H9 (cell line): ENCODE measurements at regions not wholly inside any gene's neighbourhood (a gene's known extent, or its start where the extent isn't known, plus 50 kb on each side); places are given as distances from the start of the nearest gene placed in this dataset.

ENCODE experiments used
- DNase-seq: peaks from one replicate; pipeline ENCODE4 v3.0.0-alpha.2; 2017
- H2AFZ ChIP-seq: one replicate; pipeline ENCODE4 v1.6.1; 2013; ENCODE audit warnings: mild to moderate bottlenecking, low read length, control low read depth, moderate library complexity
- H2AK5ac ChIP-seq: 2 replicates; pipeline ENCODE4 v1.6.1; 2013; ENCODE audit warnings: low read length, control low read depth, mixed read lengths; ENCODE audit not compliant: insufficient read length
- H2BK120ac ChIP-seq: one replicate; pipeline ENCODE4 v1.6.1; 2013; ENCODE audit warnings: low read depth, mild to moderate bottlenecking, low read length, control low read depth, inconsistent platforms; ENCODE audit not compliant: poor library complexity, severe bottlenecking
- H2BK12ac ChIP-seq: 2 replicates; pipeline ENCODE4 v1.6.1; 2013; ENCODE audit warnings: low read length, control low read depth, mixed read lengths, low read depth; ENCODE audit not compliant: insufficient read length
- H2BK15ac ChIP-seq: 2 replicates; pipeline ENCODE4 v1.6.1; 2013; ENCODE audit warnings: low read depth, low read length, control low read depth
- H2BK20ac ChIP-seq: one replicate; pipeline ENCODE4 v1.6.1; 2013; ENCODE audit warnings: low read depth, mild to moderate bottlenecking, low read length, control low read depth, inconsistent platforms; ENCODE audit not compliant: poor library complexity, severe bottlenecking
- H2BK5ac ChIP-seq: 2 replicates; pipeline ENCODE4 v1.6.1; 2013; ENCODE audit warnings: low read length, control low read depth, mixed read lengths; ENCODE audit not compliant: insufficient read length
- H3K14ac ChIP-seq: 2 replicates; pipeline ENCODE4 v1.6.1; 2013; ENCODE audit warnings: low read length, control low read depth; ENCODE audit not compliant: insufficient read depth
- H3K18ac ChIP-seq: 2 replicates; pipeline ENCODE4 v1.6.1; 2013; ENCODE audit warnings: low read depth, mild to moderate bottlenecking, mixed read lengths, low read length, control low read depth; ENCODE audit not compliant: insufficient read length
- H3K23ac ChIP-seq: 2 replicates; pipeline ENCODE4 v1.6.1; 2013; ENCODE audit warnings: low read length, control low read depth, mixed read lengths, low read depth; ENCODE audit not compliant: insufficient read length
- H3K23me2 ChIP-seq: 2 replicates; pipeline ENCODE4 v1.6.1; 2013; ENCODE audit warnings: low read depth, mild to moderate bottlenecking, mixed read lengths, low read length, control low read depth; ENCODE audit not compliant: insufficient read length, poor library complexity, severe bottlenecking
- H3K27ac ChIP-seq: 2 replicates; pipeline ENCODE4 v1.5.1; 2013; ENCODE audit warnings: low read length, control low read depth, mixed read lengths, low read depth; ENCODE audit not compliant: insufficient read length
- H3K27me3 ChIP-seq: 2 replicates; pipeline ENCODE4 v1.6.1; 2013; ENCODE audit warnings: low read length, control low read depth, inconsistent platforms; ENCODE audit not compliant: insufficient read depth
- H3K4ac ChIP-seq: 2 replicates; pipeline ENCODE4 v1.6.1; 2013; ENCODE audit warnings: low read depth, mild to moderate bottlenecking, control low read depth, inconsistent platforms, low read length, moderate library complexity
- H3K4me1 ChIP-seq: 2 replicates; pipeline ENCODE4 v1.6.1; 2013; ENCODE audit warnings: low read length, control low read depth, inconsistent platforms; ENCODE audit not compliant: insufficient read depth
- H3K4me2 ChIP-seq: 2 replicates; pipeline ENCODE4 v1.6.1; 2013; ENCODE audit warnings: low read length, control low read depth, mixed read lengths; ENCODE audit not compliant: insufficient read length, insufficient read depth
- H3K56ac ChIP-seq: 2 replicates; pipeline ENCODE4 v1.6.1; 2013; ENCODE audit warnings: low read depth, mild to moderate bottlenecking, mixed read lengths, low read length, control low read depth; ENCODE audit not compliant: insufficient read length
- H3K79me1 ChIP-seq: 2 replicates; pipeline ENCODE4 v1.6.1; 2013; ENCODE audit warnings: low read depth, mild to moderate bottlenecking, moderate library complexity, low read length, control low read depth, inconsistent platforms; ENCODE audit not compliant: insufficient read depth, poor library complexity, severe bottlenecking
- H3K79me2 ChIP-seq: 2 replicates; pipeline ENCODE4 v1.6.1; 2013; ENCODE audit warnings: low read length, control low read depth, inconsistent platforms; ENCODE audit not compliant: insufficient read depth
- H3K9ac ChIP-seq: 2 replicates; pipeline ENCODE4 v1.6.1; 2013; ENCODE audit warnings: low read length, control low read depth, mixed read lengths; ENCODE audit not compliant: insufficient read length; ENCODE audit errors: extremely low read depth
- H3K9me3 ChIP-seq: one replicate; pipeline ENCODE4 v1.6.1; 2013; ENCODE audit warnings: low read depth, low read length, inconsistent platforms; ENCODE audit not compliant: control insufficient read depth
- H3T11ph ChIP-seq: one replicate; pipeline ENCODE4 v1.6.1; 2013; ENCODE audit warnings: mild to moderate bottlenecking, low read length, control low read depth, inconsistent platforms
- H4K20me1 ChIP-seq: one replicate; pipeline ENCODE4 v1.6.1; 2013; ENCODE audit not compliant: control insufficient read depth, insufficient read length, insufficient read depth
- H4K5ac ChIP-seq: 2 replicates; pipeline ENCODE4 v1.6.1; 2013; ENCODE audit warnings: low read depth, mild to moderate bottlenecking, mixed read lengths, low read length, control low read depth; ENCODE audit not compliant: insufficient read length
- H4K8ac ChIP-seq: replicated peaks from 2 replicates; pipeline ENCODE4 v1.6.1; 2013; ENCODE audit warnings: low read length, control low read depth, mixed read lengths, low read depth; ENCODE audit not compliant: insufficient read length
- H4K91ac ChIP-seq: 2 replicates; pipeline ENCODE4 v1.6.1; 2013; ENCODE audit warnings: low read depth, mild to moderate bottlenecking, moderate library complexity, mixed read lengths, low read length, control low read depth; ENCODE audit not compliant: insufficient read length
- H3K27ac Mint-ChIP-seq, 3 experiments: 2 replicates in 2 of 3; 3 replicates in 1 of 3; pipeline ENCODE4 v1.8.0; 2020 to 2021; ENCODE audit warnings: mixed read lengths in 3 of 3, mild to moderate bottlenecking in 1 of 3, moderate library complexity in 1 of 3
- H3K27me3 Mint-ChIP-seq: 2 replicates; pipeline ENCODE4 v1.8.0; 2021; ENCODE audit warnings: low read depth, mild to moderate bottlenecking, moderate library complexity, mixed read lengths
- H3K36me3 Mint-ChIP-seq, 3 experiments: 2 replicates in 2 of 3; 3 replicates in 1 of 3; pipeline ENCODE4 v1.8.0; 2020 to 2021; ENCODE audit warnings: low read depth in 3 of 3, mixed read lengths in 3 of 3; ENCODE audit not compliant: insufficient read depth in 1 of 3
- H3K4me1 Mint-ChIP-seq, 2 experiments: 2 replicates each; pipeline ENCODE4 v1.8.0; 2020; ENCODE audit warnings: mixed read lengths in 2 of 2
- H3K4me3 Mint-ChIP-seq, 2 experiments: 2 replicates in 1 of 2; 3 replicates in 1 of 2; pipeline ENCODE4 v1.8.0; 2020 to 2021; ENCODE audit warnings: mild to moderate bottlenecking in 2 of 2, mixed read lengths in 2 of 2, moderate library complexity in 1 of 2
- H3K9me3 Mint-ChIP-seq, 2 experiments: 2 replicates in 1 of 2; 3 replicates in 1 of 2; pipeline ENCODE4 v1.8.0; 2020; ENCODE audit warnings: mild to moderate bottlenecking in 2 of 2, mixed read lengths in 2 of 2, moderate library complexity in 1 of 2
- CTCF ChIP-seq: fragments of 200-600 bp; sonication (generic); conservative IDR thresholded peaks from 3 replicates; pipeline ENCODE4 v1.8.0; 2021; ENCODE audit warnings: antibody characterized with exemption, mild to moderate bottlenecking
- WGBS: extraction: QIAGEN DNeasy Blood & Tissue Kit; methylation state at CpG from one replicate; pipeline ENCODE4 v1.1.7; 2013; ENCODE audit warnings: missing lambda C conversion rate, low lambda C conversion rate, mixed read lengths; ENCODE audit not compliant: insufficient read length; ENCODE audit errors: extremely low coverage; 5-methylcytosine and 5-hydroxymethylcytosine counted together

DNA sequence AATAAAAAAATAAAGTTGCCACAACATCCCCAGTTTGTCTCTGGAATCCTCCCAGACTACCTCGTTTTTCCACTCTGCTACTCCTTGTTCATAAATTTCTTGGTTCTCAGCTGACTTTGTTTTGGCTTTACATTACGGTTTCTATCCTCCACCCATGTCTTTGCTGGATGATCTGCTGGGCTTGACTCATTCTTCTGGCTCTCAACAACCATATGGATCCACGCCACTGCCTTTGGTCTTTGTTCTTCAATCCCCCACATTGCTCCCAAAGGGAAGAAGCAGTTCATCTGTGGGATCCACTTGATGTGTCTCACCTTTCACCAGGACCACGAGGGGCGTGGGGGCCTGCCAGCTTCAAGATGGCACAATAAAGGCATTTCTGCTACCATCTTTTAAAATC lies 67.1 kb upstream of the NBL1 start:
- no peak overlapping the region for H4K91ac ChIP-seq
- no peak overlapping the region for H3K18ac ChIP-seq
- Mint-ChIP-seq H3K4me3 (no peak overlapping the region), H3K27ac (no peak overlapping the region), H3K27me3 (peaks cover 20% of the 10 kb centered on the region), H3K36me3 (peaks cover 0 to under 1% (median 0%) of the 10 kb centered on the region in 3 experiments; a peak in 1 of 7 replicates), H3K9me3 (peaks cover 0 to 7% of the 10 kb centered on the region in 2 experiments; a peak in 1 of 5 replicates), H3K4me1 (peaks cover 3 to 7% of the 10 kb centered on the region in 2 experiments; a peak in 2 of 4 replicates)
- no peak overlapping the region for H3K4me2 ChIP-seq
- H2AK5ac ChIP-seq, result no peak overlapping the region
- H3K27me3 ChIP-seq, result no peaks in the 10 kb centered on the region
- H2BK120ac ChIP-seq, result no peak overlapping the region
- H3K9ac ChIP-seq, result no peak overlapping the region
- no peaks in the 10 kb centered on the region for H4K20me1 ChIP-seq
- no peak overlapping the region for H2BK12ac ChIP-seq
- no peaks in the 10 kb centered on the region for H3K9me3 ChIP-seq
- no peak for DNase-seq
- H2BK20ac ChIP-seq, result no peak overlapping the region
- H3K79me2 ChIP-seq, result no peaks in the 10 kb centered on the region
- no peak overlapping the region for H2BK5ac ChIP-seq
- H2AFZ ChIP-seq, result no peak overlapping the region
- H3K23me2 ChIP-seq, result no peaks in the 10 kb centered on the region
- H3K4ac ChIP-seq, result no peak overlapping the region
- no peak overlapping the region for H3K23ac ChIP-seq
- no peak overlapping the region for H3K14ac ChIP-seq
- no peak for TF ChIP-seq CTCF
- H2BK15ac ChIP-seq, result no peak overlapping the region
- H4K8ac ChIP-seq, result no peak overlapping the region
- H4K5ac ChIP-seq, result no peak overlapping the region
- no CpG with 5 or more reads among the region's 5 CpGs for WGBS
- H3K4me1 ChIP-seq, result no peaks in the 10 kb centered on the region
- no peak overlapping the region for H3K27ac ChIP-seq
- H3K56ac ChIP-seq, result no peak overlapping the region
- H3K79me1 ChIP-seq, result no peaks in the 10 kb centered on the region
- H3T11ph ChIP-seq, result no peak overlapping the region
